HCT116 (cell line): ENCODE measurements at regions not wholly inside any gene's neighbourhood (a gene's known extent, or its start where the extent isn't known, plus 50 kb on each side); places are given as distances from the start of the nearest gene placed in this dataset.

Source experiments
- ATAC-seq: fragments of 200-7000 bp; cut with Tn5 transposase; 2 replicates; pipeline ENCODE4 v1.9.1; 2020; ENCODE audit warnings: mild to moderate bottlenecking, moderate library complexity
- BruUV-seq: library from RNA; stranded (reverse); fragments of 400-500 nt; replicated peaks from 2 replicates; lab custom pipeline; 2021; lab: Mats Ljungman, UMichigan
- CTCF ChIA-PET: fragments of 300-600 bp; sonication (Branson Sonifier 250); formaldehyde crosslinking; loops from one replicate; lab custom pipeline; 2021; ENCODE audit warnings: antibody characterized with exemption; lab: Charles Lee
- POLR2A ChIA-PET: fragments of 300-600, 350-600 bp; sonication (Branson Sonifier 250); formaldehyde crosslinking; loops from one replicate; lab custom pipeline; 2021; ENCODE audit warnings: antibody characterized with exemption; lab: Charles Lee
- RAD21 ChIA-PET, 2 experiments: fragments of 300-600 bp; sonication (Branson Sonifier 250); formaldehyde crosslinking; loops; one replicate each; lab custom pipeline; 2023; ENCODE audit warnings: low total read pairs in 2 of 2; ENCODE audit not compliant: uncharacterized antibody in 2 of 2, unreplicated experiment in 2 of 2, low non-redundant PET in 1 of 2; lab: Charles Lee
- DNase-seq: peaks from one replicate; pipeline ENCODE4 v3.0.0-alpha.2; 2010; ENCODE audit warnings: low read depth, low spot score
- H2AFZ ChIP-seq: fragments of 200-600 bp; shearing (Covaris generic), sonication (generic); 2 replicates; pipeline ENCODE4 v1.6.1; 2017; ENCODE audit warnings: low read depth, mixed run types, mixed read lengths, antibody characterized with exemption, low read length; ENCODE audit not compliant: poor library complexity, severe bottlenecking
- H3K27ac ChIP-seq: 2 replicates; pipeline ENCODE4 v1.5.1; 2012; ENCODE audit warnings: low read depth, low read length
- H3K27me3 ChIP-seq: fragments of 200-600 bp; sonication (generic); 2 replicates; pipeline ENCODE4 v1.6.1; 2016; ENCODE audit warnings: mixed run types, low read length, mixed read lengths; ENCODE audit not compliant: insufficient read depth
- H3K36me3 ChIP-seq, 2 experiments: fragments of 200-500 bp in 1 of 2; fragments of 200-600 bp in 1 of 2; sonication (Bioruptor generic) in 1 of 2; sonication (generic) in 1 of 2; 2 replicates each; pipeline versions ENCODE4 v1.5.1 to v1.6.1; 2014 to 2016; ENCODE audit warnings: low read length in 2 of 2, inconsistent platforms in 1 of 2, mixed read lengths in 1 of 2, mixed run types in 1 of 2; ENCODE audit not compliant: insufficient read depth in 2 of 2, control insufficient read depth in 1 of 2
- H3K4me1 ChIP-seq, 2 experiments: fragments of 200-600 bp in 1 of 2; sonication (generic) in 1 of 2; 2 replicates each; pipeline versions ENCODE4 v1.5.1 to v1.6.1; 2012 to 2017; ENCODE audit warnings: low read length in 2 of 2, inconsistent platforms in 1 of 2, mild to moderate bottlenecking in 1 of 2, mixed read lengths in 1 of 2, mixed run types in 1 of 2, moderate library complexity in 1 of 2; ENCODE audit not compliant: insufficient read depth in 2 of 2, control insufficient read depth in 1 of 2
- H3K4me2 ChIP-seq: fragments of 200-600 bp; sonication (generic); 2 replicates; pipeline ENCODE4 v1.6.1; 2017; ENCODE audit warnings: mixed run types, low read length, mixed read lengths
- H3K4me3 ChIP-seq, 2 experiments: fragments of 200-600 bp in 1 of 2; sonication (generic) in 1 of 2; replicated peaks in 1 of 2; 2 replicates each; pipeline ENCODE4 v1.5.1; 2011 to 2016; ENCODE audit warnings: low read length in 2 of 2, control low read depth in 1 of 2, low read depth in 1 of 2, mild to moderate bottlenecking in 1 of 2, mixed read lengths in 1 of 2, mixed run types in 1 of 2
- H3K79me2 ChIP-seq: fragments of 200-600 bp; sonication (generic); 2 replicates; pipeline ENCODE4 v1.6.1; 2017; ENCODE audit warnings: mild to moderate bottlenecking, mixed run types, low read length, moderate library complexity, mixed read lengths; ENCODE audit not compliant: insufficient read depth
- H3K9ac ChIP-seq: fragments of 200-600 bp; sonication (generic); 2 replicates; pipeline ENCODE4 v1.6.1; 2016; ENCODE audit warnings: low read length, mixed read lengths
- H3K9me2 ChIP-seq: fragments of 200-600 bp; sonication (generic), shearing (Covaris generic); 2 replicates; pipeline ENCODE4 v1.6.1; 2017; ENCODE audit warnings: mixed run types, mild to moderate bottlenecking, moderate library complexity; ENCODE audit not compliant: insufficient read depth
- H3K9me3 ChIP-seq, 2 experiments: fragments of 200-500 bp in 1 of 2; fragments of 200-600 bp in 1 of 2; sonication (Bioruptor generic) in 1 of 2; sonication (generic) in 1 of 2; 2 replicates each; pipeline ENCODE4 v1.6.1; 2014 to 2017; ENCODE audit warnings: low read length in 2 of 2, mixed read lengths in 2 of 2, inconsistent platforms in 1 of 2, low read depth in 1 of 2, mild to moderate bottlenecking in 1 of 2, mixed run types in 1 of 2, moderate library complexity in 1 of 2; ENCODE audit not compliant: control insufficient read depth in 1 of 2, insufficient read depth in 1 of 2
- H4K20me1 ChIP-seq: fragments of 200-600 bp; sonication (generic), shearing (Covaris generic); 2 replicates; pipeline ENCODE4 v1.6.1; 2017; ENCODE audit warnings: mixed run types, mild to moderate bottlenecking, moderate library complexity; ENCODE audit not compliant: insufficient read depth
- CBX3 ChIP-seq: IDR thresholded peaks from 2 replicates; pipeline ENCODE4 v1.6.1; 2012; ENCODE audit warnings: low read depth
- EGR1 ChIP-seq: IDR thresholded peaks from 2 replicates; pipeline ENCODE4 v1.6.1; 2012; ENCODE audit warnings: low read depth
- EZH2 ChIP-seq: fragments of 200-600 bp; sonication (generic); IDR thresholded peaks from 2 replicates; pipeline ENCODE4 v1.6.1; 2017; ENCODE audit warnings: antibody characterized with exemption, mixed run types
- EZH2phosphoT487 ChIP-seq: fragments of 200-600 bp; IDR thresholded peaks from 2 replicates; pipeline ENCODE4 v1.6.1; 2018; ENCODE audit warnings: antibody characterized with exemption, borderline replicate concordance
- POLR2A ChIP-seq: IDR thresholded peaks from 2 replicates; pipeline ENCODE4 v1.7.0; 2011; ENCODE audit warnings: borderline replicate concordance; ENCODE audit not compliant: insufficient read depth, insufficient read length; ENCODE audit errors: extremely low read depth
- SIN3A ChIP-seq: IDR thresholded peaks from 2 replicates; pipeline ENCODE4 v1.6.1; 2012; ENCODE audit warnings: low read depth
- SP1 ChIP-seq: IDR thresholded peaks from 2 replicates; pipeline ENCODE4 v1.6.1; 2012; ENCODE audit warnings: low read depth
- ZFX ChIP-seq: fragments of 450-650 bp; IDR thresholded peaks from 2 replicates; pipeline ENCODE4 v1.6.1; 2017
- intact Hi-C: fragments of 100-400 bp; cut with micrococcal nuclease; formaldehyde crosslinking; loops from 2 replicates; pipeline ENCODE4 v1.10.0; 2022
- TF ChIP-seq, protein P1 (sequence below): IDR thresholded peaks from 2 replicates; pipeline ENCODE4 v1.6.1; 2011; ENCODE audit warnings: mild to moderate bottlenecking, low read length, moderate library complexity; ENCODE audit not compliant: insufficient replicate concordance; ENCODE audit errors: extremely low read depth

DNA sequence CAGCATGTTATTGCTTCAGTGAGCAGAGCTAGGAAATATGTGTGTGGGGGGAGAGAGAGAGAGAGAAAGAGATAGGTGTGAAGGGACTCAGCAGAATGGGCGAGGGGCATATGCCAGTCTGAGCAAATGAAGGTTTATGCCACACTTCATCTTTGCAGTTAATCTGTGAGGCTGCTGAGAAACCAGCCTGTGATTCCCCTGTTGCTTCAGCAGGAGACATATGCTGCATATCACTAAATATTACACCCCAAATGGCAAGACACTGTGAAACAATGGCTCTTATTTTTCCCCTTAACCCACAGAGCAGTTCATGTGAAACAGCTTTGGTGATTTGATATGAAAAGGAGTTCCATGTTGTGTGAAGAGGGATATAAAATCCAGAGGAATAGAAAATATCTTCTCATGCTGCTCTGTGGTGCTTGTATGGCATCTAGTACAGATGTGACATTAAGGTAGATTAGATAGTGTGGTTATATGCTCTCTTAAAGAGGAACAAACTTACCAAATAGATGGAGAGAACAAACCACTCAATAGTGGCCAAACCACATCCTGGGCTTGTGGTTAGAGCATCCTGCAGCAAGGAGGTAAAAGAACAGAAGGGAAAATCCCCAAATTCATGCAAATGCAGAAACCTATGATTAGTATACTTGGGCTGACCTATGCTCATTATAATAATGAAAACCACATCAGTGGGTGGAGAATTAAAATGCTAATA lies 864.2 kb downstream of the FAM181B start (continued):
- TF ChIP-seq EZH2phosphoT487 (no peak), SIN3A (no peak), ZFX (no peak), EZH2 (no peak), POLR2A (no peak), EGR1 (no peak)

DNA sequence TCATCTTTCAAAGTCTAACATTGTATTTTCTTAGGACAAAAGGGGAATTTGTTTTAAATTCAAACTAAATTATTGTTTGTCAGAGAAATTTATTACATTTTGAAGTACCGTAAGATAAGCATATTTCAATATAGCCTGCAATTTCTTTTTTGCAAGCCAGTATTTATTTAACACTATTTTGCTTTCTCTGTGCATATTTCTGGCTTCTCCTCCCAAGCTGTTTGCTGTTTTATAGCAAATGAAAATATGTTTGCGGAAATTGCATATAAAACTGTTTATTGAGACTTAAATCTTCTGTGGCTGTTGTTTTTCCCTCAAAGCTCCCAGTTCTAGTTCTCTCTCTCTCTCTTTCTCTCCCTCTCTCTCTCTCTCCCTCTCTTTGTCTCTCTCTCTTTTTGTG lies 866.8 kb downstream of the FAM181B start:
- no peak for DNase-seq
- H2AFZ ChIP-seq: no peak overlapping the region
- H3K4me2 ChIP-seq: no peak overlapping the region
- no peaks in the 10 kb centered on the region for H3K9me2 ChIP-seq
- H3K9ac ChIP-seq: no peak overlapping the region
- no peak for TF ChIP-seq CBX3
- TF ChIP-seq SP1: no peak
- TF ChIP-seq EGR1: no peak
- TF ChIP-seq, protein P1, sequence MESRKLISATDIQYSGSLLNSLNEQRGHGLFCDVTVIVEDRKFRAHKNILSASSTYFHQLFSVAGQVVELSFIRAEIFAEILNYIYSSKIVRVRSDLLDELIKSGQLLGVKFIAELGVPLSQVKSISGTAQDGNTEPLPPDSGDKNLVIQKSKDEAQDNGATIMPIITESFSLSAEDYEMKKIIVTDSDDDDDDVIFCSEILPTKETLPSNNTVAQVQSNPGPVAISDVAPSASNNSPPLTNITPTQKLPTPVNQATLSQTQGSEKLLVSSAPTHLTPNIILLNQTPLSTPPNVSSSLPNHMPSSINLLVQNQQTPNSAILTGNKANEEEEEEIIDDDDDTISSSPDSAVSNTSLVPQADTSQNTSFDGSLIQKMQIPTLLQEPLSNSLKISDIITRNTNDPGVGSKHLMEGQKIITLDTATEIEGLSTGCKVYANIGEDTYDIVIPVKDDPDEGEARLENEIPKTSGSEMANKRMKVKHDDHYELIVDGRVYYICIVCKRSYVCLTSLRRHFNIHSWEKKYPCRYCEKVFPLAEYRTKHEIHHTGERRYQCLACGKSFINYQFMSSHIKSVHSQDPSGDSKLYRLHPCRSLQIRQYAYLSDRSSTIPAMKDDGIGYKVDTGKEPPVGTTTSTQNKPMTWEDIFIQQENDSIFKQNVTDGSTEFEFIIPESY: no peak
- peaks cover 4 to 5% of the 10 kb centered on the region in 2 experiments; a peak in 2 of 4 replicates for H3K9me3 ChIP-seq
- no peak overlapping the region for H3K4me3 ChIP-seq
- no peak overlapping the region for H3K27ac ChIP-seq
- no peaks in the 10 kb centered on the region for H3K27me3 ChIP-seq
- no peaks in the 10 kb centered on the region for H3K4me1 ChIP-seq
- ChIA-PET CTCF (no interaction called here), RAD21 (no interaction called here), POLR2A (no interaction called here)
- H3K79me2 ChIP-seq: no peaks in the 10 kb centered on the region
- no TSS peak for BruUV-seq
- no peaks in the 10 kb centered on the region for H4K20me1 ChIP-seq
- ATAC-seq: no peak
- H3K36me3 ChIP-seq: no peaks in the 10 kb centered on the region
- intact Hi-C loops: no loop called here
